ENCODE measurements at regions not wholly inside any gene's neighbourhood (a gene's known extent, or its start where the extent isn't known, plus 50 kb on each side); places are given as distances from the start of the nearest gene placed in this dataset.
"Not testable (repeated sequence)": the region's sequence is repeated elsewhere in the genome, so short reads cannot be mapped to it uniquely, and the experiment has no call there.

DNA sequence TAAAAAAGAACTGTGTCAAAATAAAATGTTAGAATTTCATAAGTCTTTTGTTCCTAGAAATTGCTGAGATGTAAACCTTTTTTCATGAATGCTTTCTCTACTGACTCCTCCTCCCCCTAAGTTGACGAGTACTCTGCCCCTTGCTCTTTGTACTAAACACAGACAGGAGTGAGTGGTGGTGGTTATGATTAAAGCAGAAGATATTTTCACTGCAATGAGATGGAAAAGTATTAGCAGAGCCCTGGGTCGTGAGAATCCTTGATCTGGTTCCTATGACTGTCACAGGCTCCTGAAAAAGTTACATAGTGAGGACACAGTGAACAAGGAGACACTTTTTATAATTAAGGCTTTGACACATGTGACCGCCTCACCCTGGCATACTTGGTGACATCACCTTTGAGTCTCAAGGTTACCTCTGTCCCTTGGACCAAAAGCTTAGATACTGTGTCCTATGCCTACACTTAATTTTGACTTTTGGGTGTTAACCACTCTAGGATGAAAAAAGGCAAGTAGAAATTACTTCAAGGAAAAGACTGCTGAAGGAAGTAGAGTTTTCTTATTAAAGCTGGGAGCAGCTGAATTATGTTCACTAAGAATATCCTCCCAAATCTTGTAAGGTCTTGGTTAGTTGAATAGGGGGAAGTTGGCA is 130.4 kb upstream of the LYSMD4 start:
- Mint-ChIP-seq H3K9me3 (no peaks in the 10 kb centered on the region), H3K4me1 (no peaks in the 10 kb centered on the region), H3K4me3 (no peak overlapping the region), H3K36me3 (ENCODE audit: low read depth) (no peaks in the 10 kb centered on the region), H3K27me3 (no peaks in the 10 kb centered on the region), H3K27ac (no peak overlapping the region)
- no peak for ATAC-seq (replicated peaks)

DNA sequence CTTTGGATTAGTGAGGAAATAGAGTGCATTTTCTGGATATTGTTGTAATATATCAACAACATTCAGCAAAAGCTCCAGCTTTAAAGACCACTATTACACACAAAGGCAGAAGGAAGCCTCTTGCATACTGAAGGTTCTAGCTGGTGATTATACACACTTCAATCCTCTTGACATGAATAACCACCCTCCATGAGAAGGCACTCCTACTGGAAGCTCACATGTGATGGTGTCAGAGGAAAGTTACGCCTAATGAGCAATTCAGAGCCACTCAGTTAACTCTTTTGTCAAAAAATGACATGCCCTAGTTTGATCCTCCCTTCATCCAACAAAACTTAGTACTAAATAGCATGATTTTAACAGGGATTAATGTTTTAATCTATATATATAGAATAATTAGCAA is 124.6 kb upstream of the LYSMD4 start:
- Mint-ChIP-seq H3K36me3 (ENCODE audit: low read depth) (no peaks in the 10 kb centered on the region), H3K27me3 (no peaks in the 10 kb centered on the region), H3K27ac (no peak overlapping the region), H3K9me3 (no peaks in the 10 kb centered on the region), H3K4me3 (no peak overlapping the region), H3K4me1 (no peaks in the 10 kb centered on the region)
- ATAC-seq (replicated peaks), result no peak

DNA sequence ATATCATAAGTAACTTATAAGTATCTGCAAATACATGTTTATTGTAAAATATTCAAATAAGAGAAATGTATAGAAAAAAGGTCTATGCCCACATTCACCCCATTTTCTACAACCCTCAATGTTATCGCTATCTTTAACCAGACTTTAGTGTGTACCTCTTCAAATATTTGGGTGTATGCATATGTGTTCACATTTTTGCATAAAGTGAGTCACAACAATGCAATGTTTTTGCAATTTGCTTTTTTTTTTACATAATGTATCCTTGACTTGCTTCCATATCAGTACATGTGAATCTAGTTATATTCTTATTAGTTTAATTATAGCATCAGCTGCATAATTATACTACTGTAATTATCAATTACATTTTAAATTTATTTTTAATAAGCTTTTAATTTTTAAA is 117.3 kb upstream of the LYSMD4 start:
- Mint-ChIP-seq H3K27ac (no peak overlapping the region), H3K4me3 (no peak overlapping the region)

DNA sequence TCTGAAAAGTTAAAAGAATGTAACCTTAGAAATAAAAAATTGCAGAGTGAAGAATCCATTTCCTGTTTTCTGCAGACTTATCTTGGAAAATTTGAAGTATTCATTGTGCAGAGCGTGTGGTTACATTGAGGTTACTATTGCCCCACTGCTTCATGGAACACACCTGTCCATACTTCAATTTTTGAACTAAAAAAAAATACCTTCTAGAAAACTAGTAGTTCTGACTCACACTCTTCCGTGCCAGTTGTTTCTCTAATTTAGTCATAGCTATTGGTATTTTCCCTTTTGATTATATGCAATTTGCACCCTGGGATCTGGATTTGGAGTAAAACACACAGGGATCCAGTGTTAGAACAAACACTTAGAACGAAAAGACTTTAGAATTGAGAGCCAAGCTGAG is 111.8 kb upstream of the LYSMD4 start:
- Mint-ChIP-seq H3K27ac (peak overlapping the region; percentile 83), H3K4me1 (peaks cover 17% of the 10 kb centered on the region), H3K27me3 (no peaks in the 10 kb centered on the region), H3K9me3 (no peaks in the 10 kb centered on the region), H3K36me3 (ENCODE audit: low read depth) (peaks cover 7% of the 10 kb centered on the region), H3K4me3 (peak overlapping the region; percentile 39)
- peak; percentile 91 for ATAC-seq (replicated peaks)

More for the DNA sequence above, 117.3 kb upstream of the LYSMD4 start:
- no peaks in the 10 kb centered on the region for H3K4me1 Mint-ChIP-seq
- no peaks in the 10 kb centered on the region for H3K27me3 Mint-ChIP-seq
- ATAC-seq (replicated peaks), result no peak
- no peaks in the 10 kb centered on the region for H3K36me3 Mint-ChIP-seq (ENCODE audit: low read depth)
- H3K9me3 Mint-ChIP-seq, result no peaks in the 10 kb centered on the region

DNA sequence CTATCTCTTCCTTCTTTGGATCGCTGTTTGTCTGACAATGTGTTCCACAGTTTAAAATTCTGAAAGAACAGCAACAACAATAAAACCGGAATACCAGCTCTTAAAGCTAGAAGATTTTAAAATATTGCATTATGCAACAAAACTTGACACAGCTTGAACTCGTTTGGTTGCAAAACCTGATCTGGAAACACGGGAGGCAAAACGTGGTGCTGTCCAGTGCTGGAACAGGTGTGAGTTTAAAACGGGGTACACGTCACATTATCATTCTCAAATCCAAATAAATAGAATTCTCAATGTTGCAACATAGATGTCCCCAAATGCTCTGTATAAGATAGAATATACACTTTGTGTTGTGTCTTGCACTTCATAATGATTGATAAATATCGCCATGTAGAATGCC is 110.9 kb upstream of the LYSMD4 start:
- H3K27me3 Mint-ChIP-seq, result no peaks in the 10 kb centered on the region
- H3K9me3 Mint-ChIP-seq, result no peaks in the 10 kb centered on the region
- H3K4me3 Mint-ChIP-seq, result peak overlapping the region; percentile 39
- no peak for ATAC-seq (replicated peaks)
- H3K27ac Mint-ChIP-seq, result peak overlapping the region; percentile 83
- H3K4me1 Mint-ChIP-seq, result peaks cover 17% of the 10 kb centered on the region
- peaks cover 16% of the 10 kb centered on the region for H3K36me3 Mint-ChIP-seq (ENCODE audit: low read depth)

DNA sequence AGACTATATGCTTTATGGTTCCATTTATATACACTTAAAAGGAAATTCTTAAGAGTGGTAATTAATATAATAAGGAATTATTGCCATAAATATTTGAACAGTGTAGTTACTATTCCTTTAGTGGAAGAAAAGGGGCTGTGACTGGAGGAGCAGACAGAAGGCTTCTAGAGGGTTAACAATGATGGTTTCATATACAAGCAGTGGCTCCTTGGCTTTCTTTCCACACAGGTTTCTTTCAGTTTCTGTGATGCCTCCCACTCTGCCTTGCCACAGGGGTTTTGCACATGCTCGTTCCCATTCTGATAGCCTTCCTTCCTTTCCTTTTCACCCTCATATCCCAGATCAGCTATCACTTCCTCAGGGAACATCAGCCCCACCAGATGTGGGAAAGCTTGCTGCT is 108.8 kb upstream of the LYSMD4 start:
- H3K4me3 Mint-ChIP-seq, result peak overlapping the region; percentile 28
- H3K4me1 Mint-ChIP-seq, result peaks cover 17% of the 10 kb centered on the region
- H3K27ac Mint-ChIP-seq, result peak overlapping the region; percentile 44
- H3K36me3 Mint-ChIP-seq (ENCODE audit: low read depth), result peaks cover 27% of the 10 kb centered on the region
- H3K9me3 Mint-ChIP-seq, result no peaks in the 10 kb centered on the region
- ATAC-seq (replicated peaks), result peak; percentile 47
- no peaks in the 10 kb centered on the region for H3K27me3 Mint-ChIP-seq

DNA sequence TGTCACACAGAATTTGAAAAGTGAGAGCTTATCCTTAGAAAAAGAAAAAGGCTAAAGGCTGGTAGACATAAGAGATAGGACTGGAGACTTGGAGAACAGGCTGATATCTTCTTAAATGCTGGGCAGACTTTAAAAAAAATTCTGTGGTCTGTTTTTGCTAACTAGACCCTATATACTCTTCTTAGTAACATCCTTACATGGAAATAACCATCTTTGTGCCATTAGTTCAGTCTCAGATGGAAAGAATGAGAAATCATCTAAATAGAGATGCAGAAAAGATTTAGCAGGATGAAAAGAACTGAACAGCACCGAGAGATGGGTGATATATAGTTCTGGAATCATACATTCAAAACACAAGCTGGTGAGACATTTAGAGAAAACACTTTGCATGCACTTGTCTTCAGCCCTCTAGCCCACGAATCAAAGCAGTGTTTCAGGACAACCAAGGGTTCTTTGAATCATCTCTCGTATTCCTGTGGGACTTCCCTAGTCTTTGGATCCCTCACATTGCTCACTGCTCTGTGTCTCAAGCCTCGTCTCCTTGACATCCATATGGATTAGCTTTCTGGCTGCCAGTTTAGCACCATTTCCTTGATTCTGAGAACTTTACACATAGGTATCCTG is 93.0 kb upstream of the LYSMD4 start:
- Mint-ChIP-seq H3K27me3 (no peaks in the 10 kb centered on the region), H3K27ac (peak overlapping the region; percentile 91), H3K4me3 (peak overlapping the region; percentile 51), H3K36me3 (ENCODE audit: low read depth) (peaks cover 73% of the 10 kb centered on the region), H3K9me3 (peaks cover 11% of the 10 kb centered on the region), H3K4me1 (peaks cover 29% of the 10 kb centered on the region)
- peak; percentile 90 for ATAC-seq (replicated peaks)

DNA sequence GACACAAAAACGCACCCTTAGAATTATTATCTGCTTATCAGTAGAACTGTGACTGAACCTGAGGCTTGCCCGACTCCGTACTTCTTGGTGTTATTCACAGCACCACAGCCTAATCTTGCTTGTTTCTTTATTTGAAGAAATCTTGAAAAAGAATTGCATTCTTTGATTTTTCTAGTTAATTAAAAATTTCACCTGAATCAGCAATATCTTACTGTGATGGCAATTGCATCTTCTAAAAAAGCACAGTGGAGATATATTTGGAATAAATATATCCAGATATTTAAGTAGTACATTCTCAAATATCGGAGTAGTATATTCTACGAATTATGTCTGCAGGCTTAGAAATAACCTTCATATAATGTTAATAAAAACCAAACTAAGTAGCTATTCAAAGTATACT is 90.1 kb upstream of the LYSMD4 start:
- Mint-ChIP-seq H3K9me3 (peaks cover 11% of the 10 kb centered on the region), H3K36me3 (ENCODE audit: low read depth) (peaks cover 74% of the 10 kb centered on the region), H3K27ac (no peak overlapping the region), H3K27me3 (no peaks in the 10 kb centered on the region), H3K4me1 (peaks cover 29% of the 10 kb centered on the region), H3K4me3 (no peak overlapping the region)
- ATAC-seq (replicated peaks), result no peak

DNA sequence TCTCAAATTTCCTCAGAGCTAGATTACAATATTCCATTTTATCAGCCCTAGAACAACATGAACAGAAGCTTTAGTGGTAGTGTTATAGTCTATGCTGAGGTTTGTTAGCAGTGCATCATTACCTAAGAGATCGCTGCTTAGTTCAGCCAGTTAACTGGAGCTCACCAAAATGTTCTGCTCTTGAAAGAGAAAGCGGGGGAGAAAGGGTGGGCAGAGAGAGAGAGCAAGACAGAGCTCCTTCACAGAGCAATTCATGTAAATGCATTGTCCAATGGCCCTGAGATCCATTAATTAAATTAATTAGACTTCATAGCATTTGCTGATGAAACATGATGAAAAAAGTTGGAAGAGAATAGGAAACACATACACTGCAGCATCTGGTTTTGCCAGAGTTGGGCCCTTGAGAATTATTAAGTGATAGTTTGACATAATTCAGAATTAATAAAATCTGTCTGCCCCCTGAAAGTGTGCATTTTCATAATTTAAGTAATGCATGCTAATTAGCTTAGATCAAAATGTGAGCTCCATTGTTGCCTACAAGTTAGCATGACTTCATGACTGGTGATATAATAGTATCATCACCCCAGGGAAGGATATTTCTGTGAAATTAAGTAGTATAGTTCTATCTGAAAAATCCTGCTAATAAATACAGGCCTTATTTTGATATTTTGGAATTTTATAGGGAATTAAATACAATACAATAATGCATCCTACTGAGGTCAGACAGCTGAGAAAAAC is 86.9 kb upstream of the LYSMD4 start:
- H3K27ac Mint-ChIP-seq, result no peak overlapping the region
- H3K4me1 Mint-ChIP-seq, result peaks cover 10% of the 10 kb centered on the region
- H3K9me3 Mint-ChIP-seq, result peaks cover 4% of the 10 kb centered on the region
- no peak for ATAC-seq (replicated peaks)
- no peaks in the 10 kb centered on the region for H3K27me3 Mint-ChIP-seq
- no peak overlapping the region for H3K4me3 Mint-ChIP-seq
- H3K36me3 Mint-ChIP-seq (ENCODE audit: low read depth), result peaks cover 76% of the 10 kb centered on the region

DNA sequence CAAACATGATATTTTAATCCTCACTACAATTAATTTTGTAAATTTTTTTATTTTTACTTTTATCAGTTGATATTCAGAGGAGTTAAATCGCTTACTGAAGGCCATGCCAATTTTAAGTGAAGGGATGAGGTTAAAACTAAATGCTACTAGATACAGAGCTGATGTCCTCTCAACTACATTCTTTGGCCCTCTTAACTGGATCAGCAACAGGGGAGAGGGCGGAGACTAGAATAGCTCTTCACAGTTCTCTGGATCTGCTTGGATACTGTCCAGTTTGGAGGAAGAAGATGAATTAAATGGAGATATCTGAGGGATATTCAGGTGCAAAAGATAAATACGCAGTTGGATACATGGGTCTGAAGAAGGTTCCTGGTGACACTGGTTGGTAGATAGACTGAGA is 85.6 kb upstream of the LYSMD4 start:
- peaks cover under 1% of the 10 kb centered on the region for H3K4me1 Mint-ChIP-seq
- H3K27ac Mint-ChIP-seq, result no peak overlapping the region
- H3K27me3 Mint-ChIP-seq, result no peaks in the 10 kb centered on the region
- H3K36me3 Mint-ChIP-seq (ENCODE audit: low read depth), result peaks cover 75% of the 10 kb centered on the region
- no peak for ATAC-seq (replicated peaks)
- peaks cover under 1% of the 10 kb centered on the region for H3K9me3 Mint-ChIP-seq
- no peak overlapping the region for H3K4me3 Mint-ChIP-seq

DNA sequence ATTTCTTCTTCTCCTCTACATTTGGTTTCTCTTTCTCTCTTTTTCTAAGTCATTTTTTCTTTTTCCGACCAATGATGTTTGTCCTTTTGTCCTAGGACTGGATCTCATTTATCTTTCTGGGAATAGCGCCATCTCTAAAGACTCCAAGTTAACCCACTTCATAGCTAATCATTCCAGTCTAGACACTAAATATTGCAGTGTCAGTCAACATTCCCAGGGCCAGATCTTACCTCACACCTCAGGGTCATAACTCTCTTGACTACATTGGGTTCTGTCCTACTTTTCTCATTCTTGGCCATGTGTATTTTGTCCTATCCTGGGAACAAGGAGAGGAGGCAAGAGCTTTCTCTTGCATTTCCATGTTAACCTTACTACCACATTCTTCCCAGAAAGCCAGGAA is 83.6 kb upstream of the LYSMD4 start:
- not testable (repeated sequence) for ATAC-seq (replicated peaks); H3K4me1 Mint-ChIP-seq; H3K4me3 Mint-ChIP-seq; H3K27me3 Mint-ChIP-seq; H3K9me3 Mint-ChIP-seq; H3K27ac Mint-ChIP-seq
- peaks cover 81% of the 10 kb centered on the region for H3K36me3 Mint-ChIP-seq (ENCODE audit: low read depth)

DNA sequence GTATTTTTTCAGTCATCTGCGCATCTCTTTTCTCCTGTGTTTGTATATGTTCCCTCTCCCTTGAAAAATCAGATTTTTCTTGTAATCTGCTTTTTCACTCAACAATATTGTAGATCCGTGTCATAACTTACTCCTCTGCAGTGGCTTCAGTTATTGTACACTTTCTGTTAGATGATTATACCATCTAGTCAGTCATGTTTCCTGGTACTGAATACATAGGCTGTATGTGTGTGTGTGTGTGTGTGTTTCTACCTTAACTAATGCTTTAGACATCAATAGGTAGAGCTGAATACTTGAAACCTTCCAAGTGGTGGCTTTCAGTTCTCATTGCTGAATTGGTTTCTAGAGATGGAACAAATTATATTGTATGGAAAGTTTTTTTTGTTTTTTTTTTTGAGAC is 77.4 kb upstream of the LYSMD4 start:
- H3K27ac Mint-ChIP-seq, result peak overlapping the region; percentile 86
- peak; percentile 62 for ATAC-seq (replicated peaks)
- peaks cover 58% of the 10 kb centered on the region for H3K36me3 Mint-ChIP-seq (ENCODE audit: low read depth)
- not testable (repeated sequence) for H3K27me3 Mint-ChIP-seq, H3K9me3 Mint-ChIP-seq
- peak overlapping the region; percentile 86 for H3K4me3 Mint-ChIP-seq
- peaks cover 11% of the 10 kb centered on the region for H3K4me1 Mint-ChIP-seq

DNA sequence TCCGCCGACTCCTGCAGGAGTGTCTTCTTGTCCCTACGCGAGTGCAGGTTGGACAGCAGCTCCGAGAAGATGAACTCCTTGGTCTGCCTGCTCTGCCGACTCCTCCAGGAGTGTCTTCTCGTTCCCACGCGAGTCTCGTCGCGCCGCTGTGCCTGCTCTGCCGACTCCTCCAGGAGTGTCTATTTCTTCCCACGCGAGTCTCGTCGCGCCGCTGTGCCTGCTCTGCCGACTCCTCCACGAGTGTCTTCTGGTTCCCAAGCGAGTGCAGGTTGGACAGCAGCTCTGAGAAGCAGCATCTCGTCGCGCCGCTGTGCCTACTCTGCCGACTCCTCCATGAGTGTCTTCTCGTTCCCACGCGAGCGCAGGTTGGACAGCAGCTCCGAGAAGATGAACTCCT is 66.6 kb upstream of the LYSMD4 start:
- not testable (repeated sequence) for H3K4me3 Mint-ChIP-seq; ATAC-seq (replicated peaks); H3K27ac Mint-ChIP-seq; H3K4me1 Mint-ChIP-seq; H3K27me3 Mint-ChIP-seq; H3K9me3 Mint-ChIP-seq; H3K36me3 Mint-ChIP-seq (ENCODE audit: low read depth)

DNA sequence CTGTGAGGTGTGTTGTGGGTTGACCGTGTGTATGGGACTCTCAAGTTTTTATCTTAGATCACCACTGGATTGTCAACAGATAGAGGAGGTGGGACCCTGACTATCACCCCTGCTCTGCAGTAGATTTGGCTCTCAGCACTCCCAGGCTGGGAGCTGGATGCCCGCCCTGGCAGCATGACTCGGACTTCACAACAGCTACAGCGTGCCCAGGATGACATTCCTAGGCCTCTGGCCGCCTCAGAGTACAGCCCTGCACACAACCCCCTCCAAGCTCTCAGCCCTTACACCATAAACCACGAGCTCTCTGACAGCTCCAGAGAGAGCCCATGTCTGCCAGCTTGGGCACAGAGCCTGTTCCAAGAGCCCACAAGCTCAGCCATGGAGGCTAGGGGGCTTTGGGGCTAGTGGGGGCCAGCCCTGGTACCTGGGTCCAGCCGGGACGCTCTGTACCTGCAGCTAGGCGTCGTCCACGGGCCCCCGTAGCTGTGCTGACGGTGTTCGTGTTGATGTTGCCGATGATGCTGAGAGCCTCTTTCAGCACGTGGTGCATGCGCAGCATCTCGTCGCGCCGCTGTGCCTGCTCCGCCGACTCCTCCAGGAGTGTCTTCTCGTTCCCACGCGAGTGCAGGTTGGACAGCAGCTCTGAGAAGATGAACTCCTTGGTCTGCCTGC is 66.1 kb upstream of the LYSMD4 start:
- not testable (repeated sequence) for H3K27me3 Mint-ChIP-seq; H3K27ac Mint-ChIP-seq; H3K4me3 Mint-ChIP-seq; H3K4me1 Mint-ChIP-seq; H3K9me3 Mint-ChIP-seq; ATAC-seq (replicated peaks); H3K36me3 Mint-ChIP-seq (ENCODE audit: low read depth)

Measured in activated T-helper 17 cell treated with anti-CD3 and anti-CD28 coated beads, Interleukin-2, amount 50 U/mL, for 72 hours (primary cell).